PFSK-1 (cell line): ENCODE measurements at regions not wholly inside any gene's neighbourhood (a gene's known extent, or its start where the extent isn't known, plus 50 kb on each side); places are given as distances from the start of the nearest gene placed in this dataset.

Source experiments
- FOXP2 ChIP-seq: optimal IDR thresholded peaks from 2 replicates; pipeline ENCODE3; 2011; ENCODE audit warnings: borderline replicate concordance, control low read depth, inconsistent platforms; ENCODE audit not compliant: insufficient read depth; ENCODE audit errors: extremely low read length, extremely low read depth
- POLR2AphosphoS5 ChIP-seq: IDR thresholded peaks from 2 replicates; pipeline ENCODE4 v1.6.1; 2012; ENCODE audit warnings: low read depth, mild to moderate bottlenecking, control low read depth, low read length, moderate library complexity
- REST ChIP-seq, 2 experiments: IDR thresholded peaks; 2 replicates each; pipeline versions ENCODE4 v1.6.1 to v1.8.0; 2011 to 2012; ENCODE audit warnings: low read depth in 2 of 2, low read length in 2 of 2, control low read depth in 1 of 2, inconsistent platforms in 1 of 2, mild to moderate bottlenecking in 1 of 2, moderate library complexity in 1 of 2; ENCODE audit not compliant: insufficient read depth in 1 of 2
- SIN3A ChIP-seq: IDR thresholded peaks from 2 replicates; pipeline ENCODE4 v1.6.1; 2012; ENCODE audit warnings: mild to moderate bottlenecking, low read length, moderate library complexity, borderline replicate concordance; ENCODE audit not compliant: insufficient read depth
- TAF1 ChIP-seq: IDR thresholded peaks from 2 replicates; pipeline ENCODE4 v1.6.1; 2012; ENCODE audit warnings: low read length, control low read depth, borderline replicate concordance; ENCODE audit not compliant: insufficient read depth

- TF ChIP-seq SIN3A (no peak), REST (IDR thresholded peaks at IDR 0.05; ENCODE audit: insufficient read depth in 1 of 2, low read depth in 2 of 2, low read length in 2 of 2) (no peak), TAF1 (no peak), FOXP2 (no peak), POLR2AphosphoS5 (no peak)
Observed at GRCh38 chr5:125002727-125003598, 256.5 kb upstream of the ZNF608 start.

DNA sequence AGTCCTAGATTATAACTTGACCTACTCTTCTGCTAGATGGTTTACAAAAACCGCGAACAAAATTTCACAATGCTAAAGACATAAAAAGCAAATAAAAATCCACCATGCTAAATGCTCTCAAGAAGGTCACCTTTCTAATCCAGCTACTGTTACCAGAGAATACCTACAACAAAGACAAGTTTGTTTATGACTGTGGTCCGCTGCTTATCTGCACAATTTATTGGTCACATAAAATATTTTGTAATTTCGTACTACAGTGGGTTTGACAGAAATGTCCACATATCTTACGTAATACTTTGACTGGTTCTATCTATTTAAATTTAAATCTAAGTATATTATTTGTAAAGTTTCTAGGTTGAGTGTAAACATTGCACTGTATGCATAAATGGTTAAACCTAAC lies 257.6 kb upstream of the ZNF608 start:
- TF ChIP-seq POLR2AphosphoS5, result no peak
- TF ChIP-seq SIN3A, result no peak
- no peak for TF ChIP-seq TAF1
- no peak for TF ChIP-seq REST (IDR thresholded peaks at IDR 0.05; ENCODE audit: insufficient read depth in 1 of 2, low read depth in 2 of 2, low read length in 2 of 2)
- no peak for TF ChIP-seq FOXP2

DNA sequence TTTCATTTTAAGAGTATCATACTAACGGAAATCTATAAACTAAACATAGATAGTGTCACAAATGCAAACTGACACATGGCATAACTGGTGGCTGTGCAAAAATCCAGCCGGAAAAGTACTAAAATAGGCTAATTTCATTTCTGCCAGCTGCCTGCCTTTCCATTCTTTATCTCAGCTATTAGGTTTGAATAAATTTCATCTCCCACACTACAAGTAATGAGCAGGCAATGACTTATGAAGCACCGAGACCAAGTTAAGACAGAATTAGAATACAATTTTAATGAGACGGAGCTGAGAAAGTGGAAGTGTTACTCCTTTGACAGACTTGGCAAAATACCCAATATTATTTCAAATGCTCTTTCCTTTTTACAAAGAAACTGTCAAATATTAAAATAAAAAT lies 258.8 kb upstream of the ZNF608 start:
- TF ChIP-seq TAF1 (no peak), SIN3A (no peak), FOXP2 (no peak), POLR2AphosphoS5 (no peak), REST (IDR thresholded peaks at IDR 0.05; ENCODE audit: insufficient read depth in 1 of 2, low read depth in 2 of 2, low read length in 2 of 2) (no peak)

- no peak for TF ChIP-seq POLR2AphosphoS5
Observed at GRCh38 chr5:125006011-125006685, 259.7 kb upstream of the ZNF608 start.

- TF ChIP-seq POLR2AphosphoS5, result no peak
- no peak for TF ChIP-seq FOXP2
- TF ChIP-seq TAF1, result no peak
- no peak for TF ChIP-seq SIN3A
- TF ChIP-seq REST (IDR thresholded peaks at IDR 0.05; ENCODE audit: insufficient read depth in 1 of 2, low read depth in 2 of 2, low read length in 2 of 2), result no peak
Observed at GRCh38 chr5:125010356-125010755, 263.9 kb upstream of the ZNF608 start.
